Astrocyte (in vitro differentiated cells and primary cell): ENCODE measurements at regions not wholly inside any gene's neighbourhood (a gene's known extent, or its start where the extent isn't known, plus 50 kb on each side); places are given as distances from the start of the nearest gene placed in this dataset.

Experiments used
- CTCF ChIP-seq: IDR thresholded peaks from 2 replicates; pipeline ENCODE4 v1.5.1; 2011; ENCODE audit warnings: low read depth, mild to moderate bottlenecking, inconsistent platforms, low read length, moderate library complexity; ENCODE audit not compliant: insufficient read depth
- EZH2 ChIP-seq: IDR thresholded peaks from 2 replicates; pipeline ENCODE4 v1.6.1; 2012; ENCODE audit warnings: mild to moderate bottlenecking, low read length, inconsistent platforms; ENCODE audit not compliant: insufficient read depth

- no peak for TF ChIP-seq CTCF
- TF ChIP-seq EZH2 = no peak
Measured at GRCh38 chr1:56399795-56400194, 179.6 kb downstream of the PLPP3 start.
